Ovary (tissue), 7 donors: ENCODE measurements at regions not wholly inside any gene's neighbourhood (a gene's known extent, or its start where the extent isn't known, plus 50 kb on each side); places are given as distances from the start of the nearest gene placed in this dataset.
"Not testable (repeated sequence)": the region's sequence is repeated elsewhere in the genome, so short reads cannot be mapped to it uniquely, and the experiment has no call there.

Experiments
- DNase-seq, 5 donors: peaks; one replicate each; pipeline ENCODE4 v3.0.0-alpha.2; 2019 to 2020
- H3K27ac ChIP-seq, 2 donors: fragments of 200-600 bp; one replicate each; pipeline versions ENCODE4 v1.5.1 to v1.8.0; 2019 to 2022
- H3K27me3 ChIP-seq: fragments of 200-600 bp; one replicate; pipeline ENCODE4 v1.8.0; 2022
- H3K36me3 ChIP-seq: fragments of 200-600 bp; sonication (generic); one replicate; pipeline ENCODE4 v1.5.1; 2019
- H3K4me1 ChIP-seq: one replicate; pipeline ENCODE4 v1.8.1; 2013; ENCODE audit warnings: mild to moderate bottlenecking, moderate library complexity; ENCODE audit not compliant: insufficient read depth
- H3K4me3 ChIP-seq: fragments of 200-600 bp; sonication (generic); one replicate; pipeline ENCODE4 v1.5.1; 2017
- H3K9me3 ChIP-seq, 2 donors: fragments of 200-600 bp in 1 of 2; sonication (generic) in 1 of 2; one replicate each; pipeline versions ENCODE4 v1.5.1 to v1.8.1; 2013 to 2019; ENCODE audit warnings: mild to moderate bottlenecking in 1 of 2, moderate library complexity in 1 of 2
- CTCF ChIP-seq, 3 donors: fragments of 450-650 bp in 2 of 3; fragments of 200-600 bp in 1 of 3; IDR thresholded peaks; one replicate each; pipeline versions ENCODE4 v1.5.1 to v1.8.0; 2016 to 2022; ENCODE audit warnings: antibody characterized with exemption in 3 of 3, mild to moderate bottlenecking in 1 of 3
- EP300 ChIP-seq: sonication (generic); formaldehyde crosslinking; IDR thresholded peaks from one replicate; pipeline ENCODE4 v1.6.1; 2017; ENCODE audit warnings: antibody characterized with exemption
- POLR2A ChIP-seq: fragments of 450-650 bp; IDR thresholded peaks from one replicate; pipeline ENCODE4 v1.6.1; 2017; ENCODE audit warnings: antibody characterized with exemption, mild to moderate bottlenecking, moderate library complexity
- WGBS, 3 donors: extraction: QIAGEN DNeasy Blood & Tissue Kit in 1 of 3; methylation state at CpG; one replicate each; pipeline versions ENCODE4 v1.1.5 to v1.1.7; 2013 to 2017; 5-methylcytosine and 5-hydroxymethylcytosine counted together
- intact Hi-C, 4 donors: fragments of 100-400 bp; cut with DNase I; formaldehyde crosslinking; loops; one replicate each; pipeline versions ENCODE4 v1.11.0 to v1.15.1; 2022 to 2023
- donor health status: DM: no; HTN: no; CAD: no; lungs with moderate emphysema.
- donor health status: DM: no; HTN: no; CAD: no.
- donor health status: Bipolar disorder and iron deficiency.
- donor health status: DM: no; HTN: no; CAD: no.
- donor health status: DM: yes; HTN: yes; CAD: no.

GRCh38 chr4:15202481-15202880 is 200.2 kb downstream of the CPEB2 start:
- Histone ChIP-seq H3K4me1 (peaks cover 2% of the 10 kb centered on the region), H3K36me3 (no peaks in the 10 kb centered on the region), H3K27ac (no peak overlapping the region), H3K9me3 (no peaks in the 10 kb centered on the region), H3K4me3 (no peak overlapping the region), H3K27me3 (no peaks in the 10 kb centered on the region)
- 88 to 92% (median 90%) methylated on average over 2 of the region's 2 CpGs for WGBS, 3 donors
- no peak for DNase-seq
- no peak for TF ChIP-seq POLR2A
- TF ChIP-seq EP300 = no peak
- TF ChIP-seq CTCF (IDR thresholded peaks at IDR 0.05) = no peak
- intact Hi-C loops = no loop called here

- H3K27ac ChIP-seq, H3K27me3 ChIP-seq, H3K4me3 ChIP-seq, intact Hi-C loops, H3K9me3 ChIP-seq, DNase-seq, H3K36me3 ChIP-seq, H3K4me1 ChIP-seq: not testable (repeated sequence)
- 80 to 92% (median 90%) methylated on average over 3 of the region's 3 CpGs for WGBS, 3 donors
Observed at GRCh38 chr4:15206526-15206925, 204.2 kb downstream of the CPEB2 start.

GRCh38 chr4:15213302-15213970 is 211.2 kb downstream of the CPEB2 start:
- Histone ChIP-seq H3K27me3 (no peaks in the 10 kb centered on the region), H3K4me3 (no peak overlapping the region), H3K4me1 (no peaks in the 10 kb centered on the region), H3K27ac (no peak overlapping the region), H3K36me3 (no peaks in the 10 kb centered on the region), H3K9me3 (no peaks in the 10 kb centered on the region)
- DNase-seq = no peak
- 71 to 81% (median 80%) methylated on average over 6 of the region's 6 CpGs for WGBS, 3 donors
- no peak for TF ChIP-seq CTCF (IDR thresholded peaks at IDR 0.05)
- TF ChIP-seq POLR2A = no peak
- TF ChIP-seq EP300 = no peak
- intact Hi-C loops = no loop called here

DNA sequence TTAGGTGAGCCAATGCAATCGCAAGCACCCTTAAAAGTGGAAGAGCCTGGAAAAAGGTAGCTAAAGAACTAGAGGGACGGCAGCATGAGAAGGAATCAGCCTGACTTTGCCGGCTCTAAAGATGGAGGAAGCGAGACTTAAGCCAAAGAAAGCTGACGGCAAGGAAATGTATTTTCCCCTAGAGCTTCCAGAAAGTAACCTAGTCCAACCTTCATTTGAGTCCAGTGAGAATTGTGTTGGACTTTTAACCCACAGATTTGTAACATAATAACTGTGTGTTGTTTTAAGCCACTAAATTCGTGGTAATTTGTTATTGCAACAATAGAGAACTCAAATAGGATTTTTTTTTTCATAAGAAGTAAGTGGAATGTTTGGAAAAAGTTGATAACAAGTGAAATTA is 212.7 kb upstream of the C1QTNF7 start:
- TF ChIP-seq EP300 = no peak
- Histone ChIP-seq H3K9me3 (no peaks in the 10 kb centered on the region), H3K27ac (no peak overlapping the region), H3K27me3 (no peaks in the 10 kb centered on the region), H3K36me3 (no peaks in the 10 kb centered on the region), H3K4me1 (no peaks in the 10 kb centered on the region), H3K4me3 (no peak overlapping the region)
- no peak for DNase-seq
- 83 to 90% (median 84%) methylated on average over 6 of the region's 6 CpGs for WGBS, 3 donors
- intact Hi-C loops = no loop called here

- intact Hi-C loops = no loop called here
Observed at GRCh38 chr4:15226203-15226602, 201.6 kb upstream of the C1QTNF7 start.

DNA sequence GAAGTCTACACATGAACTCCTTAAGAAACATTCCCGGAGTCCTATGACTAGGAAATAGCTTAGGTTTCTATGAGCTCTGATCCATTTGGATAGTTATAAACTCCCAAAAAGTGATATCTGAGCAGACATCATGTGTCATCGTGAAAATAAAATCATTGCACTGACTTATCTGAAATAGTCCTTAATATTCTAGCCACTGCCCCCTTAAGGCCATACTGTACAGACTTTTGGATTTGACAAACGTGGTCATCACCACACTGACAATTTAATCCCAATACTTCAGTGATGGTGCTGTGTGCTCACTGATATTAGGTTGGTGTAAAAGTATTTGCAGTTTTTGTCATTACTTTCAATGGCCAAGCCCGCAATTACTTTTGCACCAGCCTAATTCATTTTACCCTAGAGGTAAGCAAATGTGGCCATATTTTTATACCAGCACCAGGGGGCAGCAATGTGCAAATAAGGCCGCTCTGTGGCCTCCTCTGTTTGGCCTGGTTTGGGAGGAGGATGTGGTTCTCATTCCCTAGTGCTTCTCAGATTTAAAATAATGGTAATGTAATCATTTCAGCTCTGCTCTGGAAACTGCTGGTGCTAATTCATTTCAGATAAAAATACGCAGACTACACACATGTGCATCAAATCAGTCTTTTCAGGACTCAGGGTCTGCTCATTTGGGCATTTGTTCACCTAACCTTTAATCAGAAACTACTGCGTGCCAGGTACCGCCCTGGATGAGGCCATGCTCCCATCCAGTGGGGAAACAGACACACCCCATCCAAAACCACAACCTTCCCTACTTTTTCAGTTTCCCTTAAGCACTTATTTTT is 196.4 kb upstream of the C1QTNF7 start:
- 46 to 50% (median 46%) methylated on average over 8 of the region's 8 CpGs for WGBS, 3 donors
- intact Hi-C loops = loop anchor here in 2 of 4 donors (5.0 kb wide), 1 partner anchor 226 kb away; no protein-coding TSS in a partner anchor
- Histone ChIP-seq H3K4me3 (no peak overlapping the region), H3K9me3 (no peaks in the 10 kb centered on the region), H3K4me1 (peaks cover 5% of the 10 kb centered on the region), H3K36me3 (no peaks in the 10 kb centered on the region), H3K27me3 (no peaks in the 10 kb centered on the region), H3K27ac (no peak overlapping the region)
- peak; percentile 20 to 85 (median 78) for TF ChIP-seq CTCF (IDR thresholded peaks at IDR 0.05)
- TF ChIP-seq POLR2A = no peak
- peak; percentile 76 to 92 (median 81) for DNase-seq

More at GRCh38 chr4:15226203-15226602, 201.6 kb upstream of the C1QTNF7 start:
- H3K4me1 ChIP-seq = no peaks in the 10 kb centered on the region
- WGBS, 3 donors = 78 to 86% (median 78%) methylated on average over 3 of the region's 3 CpGs
- no peak overlapping the region for H3K4me3 ChIP-seq
- no peak for TF ChIP-seq POLR2A
- no peak for DNase-seq
- H3K9me3 ChIP-seq = no peaks in the 10 kb centered on the region
- no peaks in the 10 kb centered on the region for H3K36me3 ChIP-seq
- H3K27ac ChIP-seq = no peak overlapping the region
- no peaks in the 10 kb centered on the region for H3K27me3 ChIP-seq
